Activated CD4-positive, alpha-beta memory T cell treated with anti-CD3 and anti-CD28 coated beads for 36 hours (primary cell): ENCODE measurements at regions not wholly inside any gene's neighbourhood (a gene's known extent, or its start where the extent isn't known, plus 50 kb on each side); places are given as distances from the start of the nearest gene placed in this dataset.

Experiments
- CTCF ChIA-PET: fragments of 350-600 bp; sonication (Branson Sonifier 250); formaldehyde crosslinking; loops from one replicate; lab custom pipeline; 2021; ENCODE audit warnings: antibody characterized with exemption, inconsistent platforms; lab: Charles Lee
- POLR2A ChIA-PET: fragments of 350-600 bp; sonication (Branson Sonifier 250); formaldehyde crosslinking; loops from one replicate; lab custom pipeline; 2021; ENCODE audit warnings: antibody characterized with exemption; lab: Charles Lee
- DNase-seq: peaks from one replicate; pipeline ENCODE4 v3.0.0-alpha.2; 2020
- H3K27ac Mint-ChIP-seq: one replicate; pipeline ENCODE4 v1.8.0; 2021; ENCODE audit warnings: mixed read lengths
- H3K27me3 Mint-ChIP-seq: one replicate; pipeline ENCODE4 v1.8.0; 2021; ENCODE audit warnings: mixed read lengths
- H3K36me3 Mint-ChIP-seq: one replicate; pipeline ENCODE4 v1.8.0; 2021; ENCODE audit warnings: mixed read lengths
- H3K4me1 Mint-ChIP-seq: one replicate; pipeline ENCODE4 v1.8.0; 2021; ENCODE audit warnings: low read depth, mixed read lengths
- H3K4me3 Mint-ChIP-seq: one replicate; pipeline ENCODE4 v1.8.0; 2021; ENCODE audit warnings: mild to moderate bottlenecking, mixed read lengths
- H3K9me3 Mint-ChIP-seq: one replicate; pipeline ENCODE4 v1.8.0; 2021; ENCODE audit warnings: mixed read lengths
- intact Hi-C: fragments of 100-400 bp; cut with micrococcal nuclease; formaldehyde crosslinking; loops from one replicate; pipeline ENCODE4 v1.15.1; 2023

DNA sequence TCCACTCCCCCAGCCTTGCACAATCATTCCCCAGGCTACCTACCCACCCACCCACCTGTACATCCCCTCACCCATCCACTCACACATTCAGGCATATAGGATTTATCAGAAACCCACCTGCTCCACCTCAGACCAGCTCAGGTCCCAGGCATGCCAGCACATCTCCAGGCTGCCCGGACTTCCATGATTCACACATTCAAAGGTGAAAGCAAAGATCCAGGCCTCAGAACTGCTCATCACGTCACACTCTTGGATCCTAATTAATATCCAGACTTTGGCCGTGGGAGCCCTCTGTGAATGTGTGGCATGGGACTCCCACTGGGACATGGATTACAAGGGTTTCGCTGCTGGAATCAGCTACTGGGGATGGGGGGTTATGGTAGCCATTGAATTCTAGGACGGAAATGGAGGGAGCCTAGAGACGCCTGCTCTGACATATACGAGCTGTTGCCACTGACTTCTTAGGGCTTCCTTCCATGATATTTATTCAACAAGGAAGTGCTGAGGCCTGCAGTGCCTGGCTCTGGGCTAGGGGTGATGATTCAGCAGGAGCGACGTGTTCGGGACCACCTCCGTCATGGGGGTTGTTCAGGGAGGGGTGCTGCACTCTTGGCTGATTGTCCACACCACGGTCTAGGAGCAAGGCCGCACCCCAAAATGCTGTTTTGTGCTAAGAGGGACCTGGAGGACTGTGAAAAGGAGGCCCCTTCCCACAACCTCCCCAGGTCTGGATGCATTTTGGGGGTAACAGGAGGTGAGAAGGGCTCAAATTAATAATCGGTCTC, 56.9 kb upstream of the ADRA2C start:
- H3K27me3 Mint-ChIP-seq: peaks cover 8% of the 10 kb centered on the region
- H3K36me3 Mint-ChIP-seq: no peaks in the 10 kb centered on the region
- intact Hi-C loops: no loop called here
- H3K9me3 Mint-ChIP-seq: no peaks in the 10 kb centered on the region
- CTCF ChIA-PET: no interaction called here
- H3K4me3 Mint-ChIP-seq: no peak overlapping the region
- DNase-seq: no peak
- POLR2A ChIA-PET: no interaction called here
- no peaks in the 10 kb centered on the region for H3K4me1 Mint-ChIP-seq
- H3K27ac Mint-ChIP-seq: no peak overlapping the region

DNA sequence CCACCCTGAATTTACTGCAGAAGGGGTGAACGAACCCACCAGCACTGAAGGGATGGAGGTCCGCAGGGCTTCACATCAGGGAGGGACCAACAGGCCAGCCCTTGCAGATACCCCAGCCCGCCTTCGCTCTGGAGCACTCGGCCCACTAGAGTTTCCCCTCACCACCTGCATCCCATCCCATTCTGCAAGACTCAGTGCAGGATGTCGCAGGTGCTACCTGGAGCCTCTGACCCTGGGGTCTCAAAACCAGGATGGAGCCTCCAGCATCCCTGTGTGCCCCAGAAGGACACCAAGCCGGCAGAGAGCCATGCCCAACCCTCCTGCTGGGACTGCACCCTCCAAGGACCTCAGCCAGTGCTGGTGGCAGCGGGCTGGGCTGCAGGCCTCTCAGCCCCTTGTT, 57.6 kb upstream of the ADRA2C start:
- H3K36me3 Mint-ChIP-seq: no peaks in the 10 kb centered on the region

DNA sequence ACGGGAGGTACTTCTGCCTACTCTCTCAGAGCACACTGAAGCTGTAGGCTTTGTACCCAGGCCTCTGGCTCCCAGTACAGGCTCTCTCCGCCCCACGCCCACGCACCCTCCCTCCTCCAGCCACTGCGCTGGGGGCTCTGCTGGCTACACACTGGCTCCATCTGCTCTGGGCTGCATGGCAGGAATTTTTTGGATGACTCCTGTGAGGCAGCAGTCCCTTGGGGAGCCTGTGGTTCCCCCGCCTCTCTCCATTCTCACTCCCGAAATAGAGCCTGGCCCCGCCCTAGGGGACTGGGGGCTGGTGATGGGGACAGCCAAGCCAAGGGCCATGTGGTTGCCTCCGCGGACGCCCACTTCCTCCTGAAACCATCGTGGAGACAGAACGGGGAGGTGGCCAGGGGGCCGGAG, 58.1 kb upstream of the ADRA2C start:
- ChIA-PET CTCF (no interaction called here), POLR2A (no interaction called here)
- H3K4me3 Mint-ChIP-seq: no peak overlapping the region
- H3K36me3 Mint-ChIP-seq: no peaks in the 10 kb centered on the region
- no peaks in the 10 kb centered on the region for H3K9me3 Mint-ChIP-seq
- no peak for DNase-seq
- no peak overlapping the region for H3K27ac Mint-ChIP-seq
- intact Hi-C loops: no loop called here
- H3K27me3 Mint-ChIP-seq: peaks cover 11% of the 10 kb centered on the region
- no peaks in the 10 kb centered on the region for H3K4me1 Mint-ChIP-seq

More for the DNA sequence above, 57.6 kb upstream of the ADRA2C start:
- H3K27ac Mint-ChIP-seq: no peak overlapping the region
- no peaks in the 10 kb centered on the region for H3K9me3 Mint-ChIP-seq
- CTCF ChIA-PET: no interaction called here
- no peak for DNase-seq
- H3K4me1 Mint-ChIP-seq: no peaks in the 10 kb centered on the region
- H3K4me3 Mint-ChIP-seq: no peak overlapping the region
- POLR2A ChIA-PET: no interaction called here
- intact Hi-C loops: no loop called here
- H3K27me3 Mint-ChIP-seq: peaks cover 11% of the 10 kb centered on the region

DNA sequence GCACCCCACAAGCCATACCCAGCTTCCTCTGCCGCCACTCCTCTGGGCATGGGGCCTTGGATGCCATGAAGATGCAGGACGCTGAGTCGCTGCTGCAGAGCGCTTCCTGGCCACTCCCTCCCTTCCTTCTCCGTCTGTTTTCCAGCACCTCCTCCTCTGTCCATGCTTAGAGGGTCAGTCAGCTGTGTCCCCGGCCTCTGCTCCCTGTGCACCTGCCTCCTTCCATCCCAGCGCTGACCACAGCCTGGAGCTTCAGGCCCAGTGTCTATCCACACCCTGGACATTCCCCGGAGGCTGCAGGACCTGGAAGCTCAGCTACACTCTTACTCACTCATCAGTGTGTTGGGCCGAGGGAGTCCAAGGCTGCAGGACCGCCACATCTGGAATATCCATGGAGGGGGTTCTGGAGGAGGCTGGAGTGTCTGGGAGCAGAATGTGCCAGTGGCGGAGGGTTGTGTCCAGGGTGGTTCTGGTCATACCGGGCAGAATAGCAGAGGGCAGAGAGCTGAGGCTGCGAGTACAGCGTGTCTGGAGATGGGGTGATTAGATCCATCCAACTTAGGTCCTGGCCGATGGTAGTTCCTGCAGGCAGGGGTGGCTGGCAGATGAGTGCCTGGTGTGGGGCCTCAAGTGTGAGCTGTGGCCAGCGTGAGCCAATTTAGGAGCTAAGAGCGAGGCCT, 58.6 kb upstream of the ADRA2C start:
- DNase-seq: no peak
- no peaks in the 10 kb centered on the region for H3K36me3 Mint-ChIP-seq
- no peak overlapping the region for H3K4me3 Mint-ChIP-seq
- H3K4me1 Mint-ChIP-seq: no peaks in the 10 kb centered on the region
- POLR2A ChIA-PET: no interaction called here
- CTCF ChIA-PET: no interaction called here
- peaks cover 11% of the 10 kb centered on the region for H3K27me3 Mint-ChIP-seq
- intact Hi-C loops: no loop called here
- no peak overlapping the region for H3K27ac Mint-ChIP-seq
- H3K9me3 Mint-ChIP-seq: no peaks in the 10 kb centered on the region

DNA sequence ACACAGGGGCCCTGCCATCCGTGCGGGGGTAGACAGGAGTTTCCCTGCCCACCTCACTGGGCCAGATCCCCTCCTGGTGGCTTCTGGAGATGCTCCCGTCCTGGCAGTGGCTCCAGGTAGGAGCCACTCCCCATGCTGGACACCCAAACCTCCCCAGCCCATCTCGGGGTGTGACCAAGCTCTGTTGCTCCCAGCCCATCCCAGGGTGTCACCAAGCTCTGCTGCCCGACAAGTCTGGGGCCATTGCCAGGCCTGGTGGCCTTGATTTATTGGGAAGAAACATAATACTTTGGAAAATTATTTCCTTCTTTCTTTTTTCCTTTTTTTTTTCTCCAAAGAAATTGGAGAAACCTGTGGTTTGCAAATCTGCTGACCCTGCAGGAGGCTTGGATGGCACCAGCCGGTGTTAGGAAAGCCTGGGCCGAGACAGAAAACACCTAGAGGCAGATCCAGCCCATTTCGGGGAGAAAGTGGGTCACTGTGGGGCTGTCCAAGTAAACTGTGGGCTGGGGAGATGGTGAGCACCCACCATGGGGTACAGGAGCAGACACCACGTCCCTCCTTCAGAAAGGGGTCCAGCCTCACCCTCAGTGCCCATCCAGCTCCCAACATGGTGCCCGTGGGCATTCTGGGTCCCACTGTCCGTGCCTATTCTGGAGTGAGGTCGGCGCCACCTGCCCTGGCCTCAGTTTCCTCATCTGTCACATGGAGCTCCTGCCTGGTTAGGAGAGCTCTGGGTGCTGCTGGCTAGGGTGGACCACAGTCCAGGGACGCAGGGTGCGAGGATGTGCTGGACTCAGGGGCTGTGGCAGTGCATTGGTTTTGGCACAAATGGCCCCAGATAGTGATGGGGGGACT, 59.4 kb upstream of the ADRA2C start:
- no peak for DNase-seq
- no peak overlapping the region for H3K27ac Mint-ChIP-seq
- ChIA-PET POLR2A (no interaction called here), CTCF (no interaction called here)
- H3K4me3 Mint-ChIP-seq: no peak overlapping the region
- intact Hi-C loops: no loop called here
- no peaks in the 10 kb centered on the region for H3K36me3 Mint-ChIP-seq
- no peaks in the 10 kb centered on the region for H3K9me3 Mint-ChIP-seq
- H3K27me3 Mint-ChIP-seq: peaks cover 13% of the 10 kb centered on the region
- no peaks in the 10 kb centered on the region for H3K4me1 Mint-ChIP-seq

DNA sequence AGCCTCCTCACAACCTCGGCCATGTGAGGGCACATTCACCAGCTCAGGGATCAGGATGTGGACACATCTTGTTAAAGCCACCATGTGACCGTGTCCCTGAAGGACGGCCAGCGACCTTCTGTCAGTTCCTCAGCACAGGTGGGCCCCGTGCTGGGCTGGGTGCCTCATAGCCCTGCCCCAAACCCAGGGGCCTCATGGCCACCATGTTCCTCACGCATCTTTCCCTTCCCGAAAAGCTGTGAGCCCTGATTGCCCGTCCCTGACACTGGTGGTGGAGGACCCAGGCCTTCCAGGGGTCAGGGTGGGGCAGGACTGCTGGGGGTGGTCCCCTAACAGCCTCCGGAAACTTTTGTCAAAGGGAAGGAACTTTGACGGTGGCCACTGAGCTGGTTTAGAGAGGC, 60.1 kb upstream of the ADRA2C start:
- Mint-ChIP-seq H3K4me1 (no peaks in the 10 kb centered on the region), H3K9me3 (no peaks in the 10 kb centered on the region)

DNA sequence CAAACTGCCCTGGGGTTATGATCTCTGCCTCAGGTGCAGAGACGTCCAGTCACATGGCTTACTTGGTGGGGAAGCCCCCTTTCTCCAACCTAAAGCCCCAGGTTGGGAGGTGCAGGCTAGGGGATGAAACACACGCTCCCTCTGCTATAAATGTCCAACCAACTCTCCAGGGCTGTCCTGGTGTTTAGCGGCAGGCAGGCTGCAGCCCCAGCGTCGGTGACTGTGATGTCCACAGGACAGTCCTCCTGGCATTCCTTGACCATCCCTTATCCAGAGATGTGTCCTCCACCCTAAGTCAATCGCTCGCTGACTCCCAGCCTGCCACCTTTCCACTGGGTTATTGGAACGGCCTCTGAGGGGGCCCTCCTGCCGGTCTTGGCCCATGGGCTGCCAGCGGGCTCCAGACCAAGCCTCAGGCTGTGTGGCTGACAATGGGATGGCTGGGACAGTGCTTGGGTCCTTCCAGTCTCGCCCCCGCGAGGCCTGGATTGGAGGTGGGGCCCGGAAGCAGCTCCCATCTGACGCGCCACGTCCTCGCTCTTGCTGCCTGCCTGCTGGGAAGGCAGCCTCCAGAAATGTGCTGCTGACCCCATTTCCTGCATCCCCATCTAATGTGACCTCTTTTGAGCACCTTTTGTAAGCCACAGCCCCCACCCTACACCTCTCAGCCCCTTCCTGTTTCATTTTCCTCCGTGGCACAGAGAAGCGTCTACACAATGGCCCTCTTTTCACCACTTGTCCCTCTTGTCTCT, 60.8 kb upstream of the ADRA2C start:
- Mint-ChIP-seq H3K27me3 (peaks cover 18% of the 10 kb centered on the region), H3K9me3 (no peaks in the 10 kb centered on the region), H3K27ac (no peak overlapping the region), H3K4me1 (no peaks in the 10 kb centered on the region), H3K36me3 (no peaks in the 10 kb centered on the region), H3K4me3 (no peak overlapping the region)
- intact Hi-C loops: no loop called here
- no peak for DNase-seq
- POLR2A ChIA-PET: no interaction called here
- CTCF ChIA-PET: no interaction called here

More for the DNA sequence above, 60.1 kb upstream of the ADRA2C start:
- peaks cover 13% of the 10 kb centered on the region for H3K27me3 Mint-ChIP-seq
- H3K27ac Mint-ChIP-seq: no peak overlapping the region
- no peak for DNase-seq
- ChIA-PET CTCF (no interaction called here), POLR2A (no interaction called here)
- H3K36me3 Mint-ChIP-seq: no peaks in the 10 kb centered on the region
- H3K4me3 Mint-ChIP-seq: no peak overlapping the region
- intact Hi-C loops: no loop called here

DNA sequence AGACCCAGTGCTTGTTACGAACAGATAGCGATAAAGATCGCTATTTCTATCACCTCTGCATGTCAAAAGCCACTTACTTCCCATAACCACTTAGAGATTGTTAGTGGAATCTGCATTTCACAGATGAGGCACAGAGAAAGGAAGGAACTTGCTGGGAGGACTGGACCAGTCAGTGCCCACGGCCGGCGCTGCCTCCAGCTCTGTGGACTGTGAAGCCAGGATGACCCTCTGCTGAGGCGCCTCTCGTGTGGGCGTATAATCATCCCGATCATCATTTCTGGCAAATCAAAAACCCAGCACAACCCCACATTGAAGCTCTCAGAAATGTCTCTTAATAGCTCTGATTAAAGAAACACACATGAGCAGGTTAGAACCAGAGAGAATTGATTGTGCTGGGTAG, 61.5 kb upstream of the ADRA2C start:
- intact Hi-C loops: no loop called here
- Mint-ChIP-seq H3K36me3 (no peaks in the 10 kb centered on the region), H3K27me3 (peaks cover 20% of the 10 kb centered on the region), H3K27ac (no peak overlapping the region), H3K4me3 (no peak overlapping the region), H3K9me3 (no peaks in the 10 kb centered on the region), H3K4me1 (no peaks in the 10 kb centered on the region)
- CTCF ChIA-PET: no interaction called here
- no peak for DNase-seq
- POLR2A ChIA-PET: no interaction called here

DNA sequence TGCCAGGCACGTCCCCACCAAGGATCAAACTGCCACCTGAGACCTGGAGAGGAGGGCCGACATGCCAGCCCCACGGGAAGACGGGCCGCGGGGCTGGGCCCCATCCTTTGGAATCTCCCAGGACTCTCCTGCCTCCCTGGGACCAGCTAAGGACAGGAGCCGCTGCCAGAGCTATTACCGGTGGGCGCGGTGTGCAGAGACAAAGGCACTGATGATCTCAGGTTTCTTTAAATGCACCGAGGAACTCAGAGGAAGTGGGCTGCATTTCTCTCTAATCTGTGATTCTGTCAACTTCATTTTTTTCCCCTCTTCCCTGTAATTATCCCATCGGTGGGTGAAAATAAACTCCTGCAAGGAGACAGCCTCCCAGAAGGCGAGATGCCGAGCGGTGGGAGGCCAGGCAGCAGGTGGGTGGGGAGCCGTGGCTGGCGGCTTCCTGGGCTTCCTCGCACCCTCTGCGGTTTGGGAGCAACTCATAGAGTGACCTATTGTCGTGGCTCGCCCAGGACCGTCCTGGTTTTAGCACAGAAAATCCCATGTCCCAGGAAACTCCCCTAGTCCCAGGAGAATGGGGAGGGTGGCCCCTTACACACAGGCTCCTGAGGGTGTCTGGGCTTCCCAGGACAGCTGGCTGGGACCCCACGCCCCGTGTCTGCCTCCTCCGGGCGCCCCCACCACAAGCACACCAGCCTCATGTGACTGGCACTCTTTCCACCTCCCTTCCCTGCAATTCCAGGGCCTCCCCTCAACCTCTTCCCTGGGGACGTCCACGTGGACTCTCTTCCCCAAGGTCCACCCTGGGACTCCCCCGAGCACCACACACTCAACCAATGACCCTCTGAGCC, 62.3 kb upstream of the ADRA2C start:
- Mint-ChIP-seq H3K27me3 (peaks cover 24% of the 10 kb centered on the region), H3K4me3 (no peak overlapping the region), H3K9me3 (no peaks in the 10 kb centered on the region), H3K36me3 (no peaks in the 10 kb centered on the region), H3K4me1 (no peaks in the 10 kb centered on the region), H3K27ac (no peak overlapping the region)
- intact Hi-C loops: no loop called here
- no peak for DNase-seq
- POLR2A ChIA-PET: no interaction called here
- CTCF ChIA-PET: no interaction called here

DNA sequence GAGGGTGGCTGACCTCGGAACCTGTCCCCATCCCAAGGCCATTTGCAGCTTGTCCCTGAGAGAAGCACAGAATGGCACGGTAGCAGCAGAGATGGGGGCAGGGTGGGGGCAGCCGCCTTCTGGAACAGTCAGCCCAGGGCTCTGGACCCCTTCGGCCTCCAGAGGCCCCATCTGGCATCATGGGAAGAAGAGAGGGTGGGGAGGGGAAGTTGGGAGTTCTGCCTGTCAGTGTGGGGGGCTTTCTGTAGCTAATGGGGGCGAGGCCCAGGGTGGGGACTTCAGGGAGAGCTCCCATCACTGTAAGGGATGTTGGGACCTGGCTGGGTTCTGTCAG, 62.9 kb upstream of the ADRA2C start:
- H3K4me1 Mint-ChIP-seq: no peaks in the 10 kb centered on the region
- no peak for DNase-seq

DNA sequence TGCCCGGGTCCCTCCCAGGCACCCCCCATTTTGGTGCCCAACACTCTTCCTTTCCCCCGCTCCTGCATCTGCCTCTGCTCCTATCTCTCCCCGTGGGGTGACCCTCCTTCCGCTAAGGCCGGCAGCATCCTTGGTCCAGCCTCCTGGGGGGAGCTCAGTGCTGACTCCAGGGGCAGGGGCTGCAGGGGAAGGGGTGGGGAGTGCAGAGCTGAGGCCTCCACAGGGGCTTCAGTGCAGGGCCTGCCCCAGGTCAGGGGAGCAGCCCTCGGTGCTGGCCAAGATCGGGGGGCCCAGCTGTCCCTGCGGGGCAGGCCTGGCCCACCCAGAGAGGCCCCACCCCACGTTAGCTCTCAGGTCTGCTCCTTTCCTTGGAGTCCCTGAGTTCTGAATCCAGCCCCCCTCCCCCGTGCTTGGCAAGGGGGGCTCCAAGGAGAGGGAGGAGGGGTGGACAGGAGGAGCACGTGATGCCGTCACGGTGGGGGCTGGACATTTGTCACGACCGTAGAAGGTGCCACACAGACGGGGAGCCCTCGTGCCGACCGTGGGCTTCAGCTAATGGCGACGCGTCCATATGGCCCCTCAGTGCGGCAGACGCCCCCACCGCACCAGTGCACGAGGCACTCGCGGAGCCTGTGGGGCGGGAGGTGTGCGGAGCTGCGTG, 63.5 kb upstream of the ADRA2C start:
- POLR2A ChIA-PET: no interaction called here
- intact Hi-C loops: no loop called here
- CTCF ChIA-PET: no interaction called here
- H3K4me3 Mint-ChIP-seq: no peak overlapping the region
- H3K9me3 Mint-ChIP-seq: peaks cover 2% of the 10 kb centered on the region
- DNase-seq: no peak
- peaks cover 28% of the 10 kb centered on the region for H3K27me3 Mint-ChIP-seq
- no peaks in the 10 kb centered on the region for H3K4me1 Mint-ChIP-seq
- no peak overlapping the region for H3K27ac Mint-ChIP-seq
- H3K36me3 Mint-ChIP-seq: no peaks in the 10 kb centered on the region

More for the DNA sequence above, 62.9 kb upstream of the ADRA2C start:
- CTCF ChIA-PET: no interaction called here
- H3K27me3 Mint-ChIP-seq: peaks cover 28% of the 10 kb centered on the region
- no peak overlapping the region for H3K27ac Mint-ChIP-seq
- H3K4me3 Mint-ChIP-seq: no peak overlapping the region
- H3K36me3 Mint-ChIP-seq: no peaks in the 10 kb centered on the region
- intact Hi-C loops: no loop called here
- POLR2A ChIA-PET: no interaction called here
- H3K9me3 Mint-ChIP-seq: no peaks in the 10 kb centered on the region
